ENCODE measurements at regions not wholly inside any gene's neighbourhood (a gene's known extent, or its start where the extent isn't known, plus 50 kb on each side); places are given as distances from the start of the nearest gene placed in this dataset.

- in situ Hi-C loops (cut with MboI; ENCODE audit: low sequenced_read_pairs): no loop called here
- 0 out of 2 replicates have a peak, but pooled peaks cover 3% of the 10 kb centered on the region for H3K9me3 ChIP-seq
- H3K36me3 ChIP-seq (replicated peaks): no peaks in the 10 kb centered on the region
- no peaks in the 10 kb centered on the region for H3K27me3 ChIP-seq (ENCODE audit: low read depth)
- no peak overlapping the region for H3K4me3 ChIP-seq
- no peaks in the 10 kb centered on the region for H3K4me1 ChIP-seq
- DNase-seq (ENCODE audit: low spot score in 2 of 2): no peak
Measured at GRCh38 chr16:22614271-22614947, 103.7 kb downstream of the NPIPB5 start.

DNA sequence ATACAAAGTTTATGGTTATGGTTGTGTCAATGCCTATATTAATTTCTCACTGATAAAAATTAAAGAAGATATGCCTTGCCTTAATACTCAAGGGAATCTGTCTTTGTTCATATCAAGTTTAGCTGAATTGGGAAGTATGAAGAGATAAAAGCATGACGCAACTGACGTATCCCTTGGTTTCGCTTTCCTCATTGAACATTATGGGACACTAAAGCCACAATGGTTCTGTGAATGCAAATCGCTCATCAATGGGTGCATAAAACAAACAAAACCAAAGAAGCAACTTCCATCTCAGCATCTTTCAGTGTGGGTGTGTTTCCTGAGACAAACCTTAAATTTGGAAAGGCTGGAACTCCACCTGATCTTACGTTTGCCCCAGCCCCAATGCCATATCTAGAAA is 108.2 kb downstream of the NPIPB5 start:
- H3K4me3 ChIP-seq: no peak overlapping the region
- H3K36me3 ChIP-seq (replicated peaks): no peaks in the 10 kb centered on the region
- no peaks in the 10 kb centered on the region for H3K4me1 ChIP-seq
- H3K27me3 ChIP-seq (ENCODE audit: low read depth): peaks cover 4% of the 10 kb centered on the region; the same call in 1 of the 2 replicates
- H3K9me3 ChIP-seq: 0 out of 2 replicates have a peak, but pooled peaks cover 1% of the 10 kb centered on the region
- DNase-seq (ENCODE audit: low spot score in 2 of 2): no peak
- in situ Hi-C loops (cut with MboI; ENCODE audit: low sequenced_read_pairs): no loop called here

DNA sequence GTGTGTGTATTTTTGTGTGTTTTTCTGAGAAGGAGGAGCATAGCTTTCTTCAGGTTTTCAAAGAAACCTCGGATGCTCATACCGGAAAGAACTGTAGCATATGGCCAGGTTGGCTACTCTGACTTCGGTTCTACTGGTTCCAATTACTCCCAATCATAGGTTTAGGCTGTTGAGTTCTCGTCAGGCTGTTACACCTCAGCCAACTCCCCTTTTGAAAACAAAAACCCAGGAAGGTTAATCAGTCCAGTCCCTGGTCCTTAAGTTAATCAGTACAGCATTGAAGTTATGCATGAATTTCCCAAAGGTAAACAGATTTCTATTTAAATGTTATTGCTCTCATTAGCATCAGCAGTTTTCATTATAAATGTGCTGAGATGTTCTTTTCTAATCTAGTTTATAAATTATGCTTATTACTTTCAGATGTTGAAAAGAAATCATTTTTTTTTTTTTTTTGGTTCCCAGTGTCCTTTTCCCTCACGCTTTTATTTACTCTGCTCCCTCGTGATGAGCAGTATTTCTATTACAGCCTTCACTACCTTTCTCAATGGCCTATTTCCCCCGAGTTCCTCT is 111.0 kb downstream of the NPIPB5 start:
- DNase-seq (ENCODE audit: low spot score in 2 of 2): no peak
- Histone ChIP-seq H3K27me3 (ENCODE audit: low read depth) (peaks cover 4% of the 10 kb centered on the region), H3K36me3 (replicated peaks) (no peaks in the 10 kb centered on the region), H3K9me3 (no peaks in the 10 kb centered on the region), H3K4me3 (no peak overlapping the region), H3K4me1 (no peaks in the 10 kb centered on the region)
- in situ Hi-C loops (cut with MboI; ENCODE audit: low sequenced_read_pairs): no loop called here

DNA sequence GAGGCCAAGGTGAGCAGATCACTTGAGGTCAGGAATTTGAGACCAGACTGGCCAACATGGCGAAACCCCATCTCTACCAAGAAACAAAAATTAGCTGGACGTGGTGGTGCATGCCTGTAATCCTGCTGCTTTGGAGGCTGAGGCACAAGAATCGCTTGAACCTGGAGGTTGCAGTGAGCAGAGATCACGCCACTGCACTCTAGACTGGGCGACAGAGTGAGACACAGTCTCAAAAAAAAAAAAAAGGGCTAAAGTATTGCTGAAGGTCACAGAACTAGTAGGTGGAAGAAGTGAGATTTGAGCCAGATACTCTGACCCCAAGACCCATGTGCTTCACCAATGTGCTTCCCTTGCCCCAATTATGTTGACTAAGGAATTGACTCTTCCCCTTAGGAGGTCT is 112.0 kb downstream of the NPIPB5 start:
- H3K27me3 ChIP-seq (ENCODE audit: low read depth): peaks cover 4% of the 10 kb centered on the region
- no peaks in the 10 kb centered on the region for H3K36me3 ChIP-seq (replicated peaks)
- in situ Hi-C loops (cut with MboI; ENCODE audit: low sequenced_read_pairs): no loop called here
- no peak for DNase-seq (ENCODE audit: low spot score in 2 of 2)
- H3K4me1 ChIP-seq: no peaks in the 10 kb centered on the region
- no peak overlapping the region for H3K4me3 ChIP-seq
- no peaks in the 10 kb centered on the region for H3K9me3 ChIP-seq

GRCh38 chr16:22623351-22623781 is 112.7 kb downstream of the NPIPB5 start:
- Histone ChIP-seq H3K4me1 (no peaks in the 10 kb centered on the region), H3K9me3 (no peaks in the 10 kb centered on the region), H3K27me3 (ENCODE audit: low read depth) (peaks cover 4% of the 10 kb centered on the region), H3K4me3 (no peak overlapping the region), H3K36me3 (replicated peaks) (no peaks in the 10 kb centered on the region)
- in situ Hi-C loops (cut with MboI; ENCODE audit: low sequenced_read_pairs): no loop called here
- no peak for DNase-seq (ENCODE audit: low spot score in 2 of 2)

DNA sequence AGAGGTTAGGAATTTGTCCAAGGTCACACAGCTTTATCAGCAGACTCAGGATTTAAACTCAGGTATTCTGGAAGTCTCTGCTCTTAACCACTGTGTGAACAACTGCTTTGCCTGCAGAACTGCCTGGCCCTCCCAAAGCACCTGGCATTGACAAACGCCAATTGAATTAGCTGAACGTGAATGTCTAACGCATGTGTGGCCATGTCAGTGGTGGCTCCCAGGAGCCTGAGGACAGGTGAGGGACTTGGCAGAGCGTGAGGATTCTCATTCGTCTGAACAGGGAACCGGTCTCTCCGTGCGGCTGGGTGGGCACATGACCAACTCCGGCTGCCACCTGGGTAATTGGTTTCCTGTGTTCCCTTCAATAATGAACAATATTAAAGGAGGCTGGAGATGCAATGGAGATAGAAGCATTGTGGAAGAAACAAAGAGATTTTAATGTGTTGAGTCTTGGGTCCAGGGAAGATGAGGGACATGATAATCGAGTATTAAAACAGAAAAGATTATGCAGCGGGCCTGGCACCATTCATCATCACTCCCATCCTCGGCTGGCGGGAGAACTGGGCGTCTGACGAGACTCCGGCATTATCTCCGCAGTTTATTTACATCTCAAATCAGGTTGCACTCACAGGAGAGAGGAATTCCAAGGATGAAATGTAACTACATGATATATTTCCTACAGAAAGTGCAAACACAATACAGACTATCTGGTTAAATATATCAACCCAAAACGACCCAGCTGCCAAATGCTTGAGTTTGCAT is 113.5 kb downstream of the NPIPB5 start:
- H3K4me3 ChIP-seq: no peak overlapping the region
- no peaks in the 10 kb centered on the region for H3K36me3 ChIP-seq (replicated peaks)
- peaks cover 4% of the 10 kb centered on the region for H3K27me3 ChIP-seq (ENCODE audit: low read depth)
- no peaks in the 10 kb centered on the region for H3K4me1 ChIP-seq
- no peak for DNase-seq (ENCODE audit: low spot score in 2 of 2)
- H3K9me3 ChIP-seq: no peaks in the 10 kb centered on the region
- in situ Hi-C loops (cut with MboI; ENCODE audit: low sequenced_read_pairs): no loop called here

DNA sequence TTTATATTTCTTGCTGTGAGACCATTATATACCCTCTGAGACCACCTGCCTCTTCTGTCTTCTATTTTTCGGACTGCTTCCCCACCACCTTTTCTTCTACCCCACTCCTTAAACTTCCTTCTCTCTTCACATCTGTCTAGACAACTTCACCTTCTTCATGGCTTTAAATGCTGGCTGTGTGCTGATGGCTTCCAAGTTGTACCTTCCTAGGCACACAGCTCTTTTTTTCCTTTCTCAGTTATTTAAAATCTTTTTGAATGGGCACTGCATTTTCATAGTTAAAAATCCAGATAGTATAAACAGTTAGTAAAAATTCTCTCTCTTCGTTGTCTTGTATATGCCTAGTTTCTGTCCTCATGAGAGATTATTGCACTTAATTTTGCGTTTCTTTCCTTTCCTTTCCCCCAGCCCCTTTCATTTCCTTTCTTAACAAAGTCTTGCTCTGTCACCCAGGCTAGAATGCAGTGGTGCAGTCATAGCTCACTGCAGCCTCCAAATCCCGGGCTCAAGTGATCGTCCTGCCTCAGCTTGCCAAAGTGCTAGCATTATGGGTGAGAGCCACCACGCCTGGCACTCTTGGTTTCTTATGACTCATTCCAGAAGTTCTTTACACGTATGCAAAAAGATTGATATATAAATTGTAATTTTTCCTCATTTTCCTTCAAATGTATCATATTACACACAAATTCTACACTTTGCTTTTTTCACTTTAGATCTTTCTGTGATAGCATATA is 114.3 kb downstream of the NPIPB5 start:
- H3K27me3 ChIP-seq (ENCODE audit: low read depth): no peaks in the 10 kb centered on the region; the same call in none of the 2 replicates
- no peaks in the 10 kb centered on the region for H3K36me3 ChIP-seq (replicated peaks)
- in situ Hi-C loops (cut with MboI; ENCODE audit: low sequenced_read_pairs): no loop called here
- H3K4me1 ChIP-seq: no peaks in the 10 kb centered on the region
- no peaks in the 10 kb centered on the region for H3K9me3 ChIP-seq
- no peak overlapping the region for H3K4me3 ChIP-seq
- DNase-seq (ENCODE audit: low spot score in 2 of 2): no peak

GRCh38 chr16:22625967-22626366 is 115.3 kb downstream of the NPIPB5 start:
- DNase-seq (ENCODE audit: low spot score in 2 of 2): no peak
- H3K9me3 ChIP-seq: no peaks in the 10 kb centered on the region
- H3K27me3 ChIP-seq (ENCODE audit: low read depth): no peaks in the 10 kb centered on the region; the same call in none of the 2 replicates
- H3K4me3 ChIP-seq: no peak overlapping the region
- H3K36me3 ChIP-seq (replicated peaks): no peaks in the 10 kb centered on the region
- no peaks in the 10 kb centered on the region for H3K4me1 ChIP-seq
- in situ Hi-C loops (cut with MboI; ENCODE audit: low sequenced_read_pairs): no loop called here

DNA sequence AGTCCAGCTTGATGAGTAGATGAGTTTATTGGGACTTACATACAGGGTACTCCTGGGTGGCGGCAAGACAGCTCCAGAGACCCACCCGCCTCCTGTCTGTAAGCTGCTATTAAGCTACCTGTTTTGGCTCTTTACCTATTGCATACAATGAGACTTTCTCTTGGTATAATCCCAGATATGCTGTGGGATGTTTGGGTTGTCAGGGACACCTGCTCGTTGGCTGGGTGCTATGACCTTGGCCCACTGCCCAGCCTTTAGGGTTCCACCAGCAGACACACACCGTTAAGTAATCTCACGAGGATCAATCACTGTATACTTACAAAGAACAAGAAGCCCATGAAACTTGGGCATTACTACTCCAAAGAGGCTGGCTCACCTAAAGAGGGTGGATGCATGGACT is 116.4 kb downstream of the NPIPB5 start:
- no peaks in the 10 kb centered on the region for H3K9me3 ChIP-seq
- H3K36me3 ChIP-seq (replicated peaks): no peaks in the 10 kb centered on the region
- no peak for DNase-seq (ENCODE audit: low spot score in 2 of 2)
- H3K4me1 ChIP-seq: no peaks in the 10 kb centered on the region
- in situ Hi-C loops (cut with MboI; ENCODE audit: low sequenced_read_pairs): no loop called here
- H3K4me3 ChIP-seq: no peak overlapping the region
- no peaks in the 10 kb centered on the region; the same call in 1 of the 2 replicates for H3K27me3 ChIP-seq (ENCODE audit: low read depth)

DNA sequence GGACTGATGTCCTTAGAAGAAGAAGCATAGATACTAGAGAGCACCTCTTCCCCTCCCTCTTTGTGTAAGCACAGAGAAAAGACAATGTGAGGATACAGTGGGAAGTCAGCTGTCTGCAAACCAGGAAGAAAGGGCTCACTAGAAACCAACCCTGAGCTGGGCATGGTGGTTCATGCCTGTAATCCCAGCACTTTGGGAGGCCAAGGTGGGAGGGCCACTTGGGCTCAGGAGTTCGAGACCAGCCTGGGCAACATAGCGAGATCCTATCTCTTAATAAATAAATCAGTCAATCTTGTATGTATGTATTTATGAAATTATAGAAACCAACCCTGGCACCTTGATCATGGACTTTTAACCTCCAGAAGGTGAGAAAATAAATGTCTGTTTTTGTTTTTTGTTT is 118.3 kb downstream of the NPIPB5 start:
- H3K4me3 ChIP-seq: no peak overlapping the region
- no peaks in the 10 kb centered on the region for H3K4me1 ChIP-seq
- H3K9me3 ChIP-seq: no peaks in the 10 kb centered on the region
- DNase-seq (ENCODE audit: low spot score in 2 of 2): no peak
- no peaks in the 10 kb centered on the region for H3K36me3 ChIP-seq (replicated peaks)
- H3K27me3 ChIP-seq (ENCODE audit: low read depth): no peaks in the 10 kb centered on the region; the same call in 1 of the 2 replicates
- in situ Hi-C loops (cut with MboI; ENCODE audit: low sequenced_read_pairs): no loop called here

- in situ Hi-C loops (cut with MboI; ENCODE audit: low sequenced_read_pairs): no loop called here
- Histone ChIP-seq H3K36me3 (replicated peaks) (no peaks in the 10 kb centered on the region), H3K4me1 (peaks cover 4% of the 10 kb centered on the region; the same call in 1 of the 2 replicates), H3K4me3 (no peak overlapping the region), H3K27me3 (ENCODE audit: low read depth) (no peaks in the 10 kb centered on the region; the same call in 1 of the 2 replicates), H3K9me3 (no peaks in the 10 kb centered on the region)
- no peak for DNase-seq (ENCODE audit: low spot score in 2 of 2)
Measured at GRCh38 chr16:22630242-22630641, 119.6 kb downstream of the NPIPB5 start.

DNA sequence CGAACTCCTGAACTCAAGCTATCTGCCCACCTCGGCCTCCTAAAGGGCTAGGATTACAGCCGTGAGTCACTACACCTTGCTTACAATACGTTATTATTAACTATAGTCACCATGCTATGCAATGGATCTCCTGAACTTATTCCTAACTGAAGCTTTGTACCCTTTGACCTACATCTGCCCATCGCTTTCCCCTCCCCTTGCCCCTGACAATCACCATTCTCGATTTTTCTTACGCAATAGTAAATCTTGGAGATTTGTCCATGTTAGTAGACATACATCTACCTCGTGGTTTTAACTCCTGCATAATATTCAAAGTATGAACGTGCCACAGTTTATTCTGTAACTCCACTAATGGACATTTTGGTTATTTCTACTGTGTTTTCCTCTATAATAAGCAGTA is 120.6 kb downstream of the NPIPB5 start:
- in situ Hi-C loops (cut with MboI; ENCODE audit: low sequenced_read_pairs): no loop called here
- Histone ChIP-seq H3K27me3 (ENCODE audit: low read depth) (no peaks in the 10 kb centered on the region; the same call in 1 of the 2 replicates), H3K4me1 (peaks cover 9% of the 10 kb centered on the region; the same call in 1 of the 2 replicates), H3K9me3 (no peaks in the 10 kb centered on the region), H3K36me3 (replicated peaks) (no peaks in the 10 kb centered on the region), H3K4me3 (no peak overlapping the region)
- DNase-seq (ENCODE audit: low spot score in 2 of 2): no peak

DNA sequence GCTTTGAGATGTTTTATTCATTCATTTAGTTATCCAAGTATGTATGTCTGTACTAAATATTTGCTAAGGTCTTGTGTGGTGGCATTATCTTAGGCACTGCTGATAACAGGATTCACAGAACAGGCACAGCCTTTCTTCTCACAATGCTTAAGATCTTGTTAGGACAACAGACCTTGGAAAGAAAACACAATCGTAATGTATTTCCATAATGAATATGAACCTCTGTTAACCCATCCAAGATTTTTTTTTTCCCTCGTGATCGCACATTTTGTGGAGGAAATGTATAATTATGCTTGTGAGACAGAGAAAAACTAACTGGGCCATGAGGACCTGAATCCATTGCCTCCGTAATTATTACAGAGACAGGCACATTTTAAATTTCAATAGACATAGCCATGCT is 121.9 kb downstream of the NPIPB5 start:
- in situ Hi-C loops (cut with MboI; ENCODE audit: low sequenced_read_pairs): no loop called here
- Histone ChIP-seq H3K4me1 (peaks cover 9% of the 10 kb centered on the region; the same call in 1 of the 2 replicates), H3K9me3 (no peaks in the 10 kb centered on the region), H3K27me3 (ENCODE audit: low read depth) (no peaks in the 10 kb centered on the region), H3K4me3 (no peak overlapping the region), H3K36me3 (replicated peaks) (no peaks in the 10 kb centered on the region)
- no peak for DNase-seq (ENCODE audit: low spot score in 2 of 2)
